ENCODE measurements at regions not wholly inside any gene's neighbourhood (a gene's known extent, or its start where the extent isn't known, plus 50 kb on each side); places are given as distances from the start of the nearest gene placed in this dataset.

DNA sequence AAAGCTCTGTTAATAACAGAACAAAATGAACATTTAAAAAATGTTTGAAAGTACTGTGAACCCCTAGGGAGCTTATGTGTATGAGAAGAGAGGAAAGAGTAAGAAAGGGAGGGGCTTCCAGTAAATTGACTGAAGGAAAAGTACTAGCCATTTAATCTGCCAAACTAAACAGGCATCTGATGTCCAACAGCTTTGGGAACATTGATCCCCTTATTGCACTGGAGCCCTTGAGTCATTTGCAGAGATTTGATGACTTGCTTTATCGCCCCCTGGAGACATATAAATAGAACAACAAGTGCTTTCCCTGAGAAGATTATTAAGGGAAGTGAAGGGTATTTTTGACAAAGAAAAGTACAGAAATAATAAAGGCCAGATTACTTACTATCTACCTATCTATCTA is 319.3 kb upstream of the NOVA1 start:
- H3K4me3 ChIP-seq (ENCODE audit: low read length): no peak overlapping the region
- peak; percentile 56 for DNase-seq (ENCODE audit: low read depth)
- TF ChIP-seq CTCF (IDR thresholded peaks at IDR 0.05; ENCODE audit: insufficient read depth, low read depth, low read length, missing control alignments): peak; percentile 61

DNA sequence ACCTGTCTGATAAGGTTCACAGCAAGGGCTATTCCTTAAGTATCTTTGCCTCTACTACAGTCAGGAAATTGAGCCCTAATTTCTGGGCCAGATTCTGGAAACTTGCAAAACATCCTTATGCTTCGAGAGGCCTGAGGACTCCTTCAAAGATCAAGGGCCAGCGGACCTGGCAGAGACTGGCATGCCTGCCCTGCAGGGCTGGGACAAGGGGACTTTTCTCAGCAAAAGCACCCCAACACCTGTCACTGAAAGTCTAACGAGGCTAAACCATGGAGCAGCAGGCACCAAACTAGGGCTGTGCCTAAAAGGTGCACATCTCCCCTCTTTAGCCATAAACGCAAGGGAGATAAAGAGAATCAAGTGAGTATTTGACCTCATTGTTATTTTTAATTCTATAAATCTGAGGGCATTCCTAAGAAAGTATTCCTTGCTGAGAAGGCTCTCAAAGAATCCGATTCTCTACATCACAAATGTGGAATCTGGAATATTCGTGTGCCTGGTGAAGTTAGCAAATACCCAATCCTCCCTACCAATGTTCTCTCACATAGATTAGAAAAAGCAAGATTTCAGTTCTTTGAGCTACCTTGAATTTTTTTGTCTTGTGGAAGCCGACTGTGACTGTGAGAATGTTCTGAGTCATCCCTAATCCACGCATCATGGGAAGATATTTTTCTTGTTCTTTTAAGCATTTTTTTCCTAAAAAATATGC is 328.2 kb upstream of the NOVA1 start:
- H3K4me3 ChIP-seq (ENCODE audit: low read length): no peak overlapping the region
- no peak for TF ChIP-seq CTCF (IDR thresholded peaks at IDR 0.05; ENCODE audit: insufficient read depth, low read depth, low read length, missing control alignments)
- no peak for DNase-seq (ENCODE audit: low read depth)

- no peak for DNase-seq (ENCODE audit: low read depth)
- TF ChIP-seq CTCF (IDR thresholded peaks at IDR 0.05; ENCODE audit: insufficient read depth, low read depth, low read length, missing control alignments): no peak
- no peak overlapping the region for H3K4me3 ChIP-seq (ENCODE audit: low read length)
Observed at GRCh38 chr14:26926585-26926984, 328.8 kb upstream of the NOVA1 start.

- no peak for TF ChIP-seq CTCF (IDR thresholded peaks at IDR 0.05; ENCODE audit: insufficient read depth, low read depth, low read length, missing control alignments)
- no peak for DNase-seq (ENCODE audit: low read depth)
- no peak overlapping the region for H3K4me3 ChIP-seq (ENCODE audit: low read length)
Observed at GRCh38 chr14:26928019-26928418, 330.2 kb upstream of the NOVA1 start.

DNA sequence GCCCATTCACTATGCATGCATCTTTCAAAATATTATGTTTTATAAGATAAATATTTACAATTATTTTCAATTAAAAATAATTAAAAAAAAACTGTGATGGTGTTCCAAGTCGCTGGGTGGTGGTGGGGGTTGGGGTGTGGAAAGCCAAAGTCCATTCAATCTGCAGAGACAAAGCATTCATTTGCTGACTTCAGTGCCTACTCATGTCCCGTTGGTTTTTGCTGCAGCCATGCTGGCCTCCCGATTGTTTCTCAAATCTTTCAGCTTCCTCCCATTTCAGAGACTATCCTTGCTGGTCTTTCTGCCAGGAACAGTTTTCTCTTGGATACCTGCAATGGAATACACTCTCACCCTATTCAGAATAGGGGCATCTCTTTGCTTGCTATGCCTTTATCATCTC is 331.5 kb upstream of the NOVA1 start:
- no peak overlapping the region for H3K4me3 ChIP-seq (ENCODE audit: low read length)
- DNase-seq (ENCODE audit: low read depth): no peak
- TF ChIP-seq CTCF (IDR thresholded peaks at IDR 0.05; ENCODE audit: insufficient read depth, low read depth, low read length, missing control alignments): no peak

GRCh38 chr14:26930576-26930975 is 332.7 kb upstream of the NOVA1 start:
- no peak for TF ChIP-seq CTCF (IDR thresholded peaks at IDR 0.05; ENCODE audit: insufficient read depth, low read depth, low read length, missing control alignments)
- no peak for DNase-seq (ENCODE audit: low read depth)
- no peak overlapping the region for H3K4me3 ChIP-seq (ENCODE audit: low read length)

- no peak for DNase-seq (ENCODE audit: low read depth)
- no peak for TF ChIP-seq CTCF (IDR thresholded peaks at IDR 0.05; ENCODE audit: insufficient read depth, low read depth, low read length, missing control alignments)
- no peak overlapping the region for H3K4me3 ChIP-seq (ENCODE audit: low read length)
Observed at GRCh38 chr14:26932606-26933005, 334.8 kb upstream of the NOVA1 start.

Measured in epithelial cell of esophagus (primary cell).